ENCODE measurements at regions not wholly inside any gene's neighbourhood (a gene's known extent, or its start where the extent isn't known, plus 50 kb on each side); places are given as distances from the start of the nearest gene placed in this dataset.

GRCh38 chr21:35370671-35371070 is 321.6 kb upstream of the RUNX1 start:
- H3K9me3 Mint-ChIP-seq: no peaks in the 10 kb centered on the region
- H2BK20ac ChIP-seq (ENCODE audit: low read depth, low read length, poor library complexity, severe bottlenecking): no peak overlapping the region
- H4K5ac ChIP-seq (ENCODE audit: insufficient read length, low read depth, low read length): no peak overlapping the region
- H3K18ac ChIP-seq (ENCODE audit: insufficient read length, low read depth, low read length): no peak overlapping the region
- H3K79me1 ChIP-seq (ENCODE audit: insufficient read depth, low read depth, low read length, poor library complexity, severe bottlenecking): no peaks in the 10 kb centered on the region
- H3K23me2 ChIP-seq (ENCODE audit: insufficient read length, low read depth, low read length, poor library complexity, severe bottlenecking): no peaks in the 10 kb centered on the region
- no peak overlapping the region for H3T11ph ChIP-seq (ENCODE audit: low read length)
- no peaks in the 10 kb centered on the region for H3K79me2 ChIP-seq (ENCODE audit: insufficient read depth, low read length)
- H3K27ac ChIP-seq (ENCODE audit: insufficient read length, low read depth, low read length): no peak overlapping the region
- H3K4me3 Mint-ChIP-seq: no peak overlapping the region
- H2AFZ ChIP-seq (ENCODE audit: low read length): no peak overlapping the region
- no peaks in the 10 kb centered on the region for H3K36me3 Mint-ChIP-seq (ENCODE audit: insufficient read depth in 1 of 3, low read depth in 3 of 3)
- no peaks in the 10 kb centered on the region for H3K9me3 ChIP-seq (ENCODE audit: control insufficient read depth, low read depth, low read length)
- no peak for TF ChIP-seq CTCF (conservative IDR thresholded peaks at IDR 0.05)
- H2BK15ac ChIP-seq (ENCODE audit: low read depth, low read length): no peak overlapping the region
- DNase-seq: no peak
- no peak overlapping the region for H2AK5ac ChIP-seq (ENCODE audit: insufficient read length, low read length)
- peaks cover 3% of the 10 kb centered on the region; the same call in 1 of the 2 replicates for H3K4me1 ChIP-seq (ENCODE audit: insufficient read depth, low read length)
- H4K20me1 ChIP-seq (ENCODE audit: control insufficient read depth, insufficient read depth, insufficient read length): no peaks in the 10 kb centered on the region
- H3K27me3 ChIP-seq (ENCODE audit: insufficient read depth, low read length): no peaks in the 10 kb centered on the region
- H3K4me2 ChIP-seq (ENCODE audit: insufficient read depth, insufficient read length, low read length): no peak overlapping the region
- no peaks in the 10 kb centered on the region for H3K27me3 Mint-ChIP-seq (ENCODE audit: low read depth)
- H3K27ac Mint-ChIP-seq: no peak overlapping the region
- H3K23ac ChIP-seq (ENCODE audit: insufficient read length, low read depth, low read length): no peak overlapping the region
- no peak overlapping the region for H3K14ac ChIP-seq (ENCODE audit: insufficient read depth, low read length)
- WGBS (ENCODE audit: extremely low coverage, insufficient read length, low lambda C conversion rate): no CpG with 5 or more reads among the region's 4 CpGs
- no peak overlapping the region for H3K56ac ChIP-seq (ENCODE audit: insufficient read length, low read depth, low read length)
- no peak overlapping the region for H3K9ac ChIP-seq (ENCODE audit: extremely low read depth, insufficient read length, low read length)
- no peak overlapping the region for H2BK5ac ChIP-seq (ENCODE audit: insufficient read length, low read length)
- no peak overlapping the region for H2BK120ac ChIP-seq (ENCODE audit: low read depth, low read length, poor library complexity, severe bottlenecking)
- H4K8ac ChIP-seq (replicated peaks; ENCODE audit: insufficient read length, low read depth, low read length): no peak overlapping the region
- no peak overlapping the region for H3K4ac ChIP-seq (ENCODE audit: low read depth, low read length)
- H2BK12ac ChIP-seq (ENCODE audit: insufficient read length, low read depth, low read length): no peak overlapping the region
- H3K4me1 Mint-ChIP-seq: peaks cover 24% of the 10 kb centered on the region in 2 experiments
- no peak overlapping the region for H4K91ac ChIP-seq (ENCODE audit: insufficient read length, low read depth, low read length)

Data from H9 (cell line).